Stimulated activated CD4-positive, alpha-beta T cell treated with anti-CD3 and anti-CD28 coated beads, TNF-alpha, amount 100 ng/mL, for 48 hours (primary cell): ENCODE measurements at regions not wholly inside any gene's neighbourhood (a gene's known extent, or its start where the extent isn't known, plus 50 kb on each side); places are given as distances from the start of the nearest gene placed in this dataset.

Experiments
- DNase-seq, 3 donors: peaks; one replicate each; pipeline ENCODE4 v3.0.0-alpha.2; 2020; ENCODE audit warnings: low read depth in 3 of 3

DNA sequence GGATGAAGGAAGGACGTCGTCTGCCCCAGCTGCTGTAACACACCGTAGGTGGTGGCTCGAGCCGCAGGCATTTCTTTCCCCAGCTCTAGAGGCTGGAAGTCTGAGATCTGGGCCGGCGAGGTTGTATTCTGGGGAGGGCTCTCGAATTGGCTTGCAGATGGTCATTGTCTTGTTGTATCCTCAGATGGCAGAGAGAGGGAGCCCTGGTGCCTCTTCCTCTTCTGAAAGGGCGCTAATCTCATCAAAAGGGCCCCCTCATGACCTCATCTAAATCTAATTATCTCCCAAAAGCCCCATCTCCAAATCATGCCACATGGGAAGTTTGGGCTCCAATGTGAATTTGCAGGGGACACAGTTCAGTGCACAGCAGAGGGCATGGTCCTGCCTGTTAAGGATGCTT is 109.0 kb downstream of the SIK1 start:
- no peak for DNase-seq

DNA sequence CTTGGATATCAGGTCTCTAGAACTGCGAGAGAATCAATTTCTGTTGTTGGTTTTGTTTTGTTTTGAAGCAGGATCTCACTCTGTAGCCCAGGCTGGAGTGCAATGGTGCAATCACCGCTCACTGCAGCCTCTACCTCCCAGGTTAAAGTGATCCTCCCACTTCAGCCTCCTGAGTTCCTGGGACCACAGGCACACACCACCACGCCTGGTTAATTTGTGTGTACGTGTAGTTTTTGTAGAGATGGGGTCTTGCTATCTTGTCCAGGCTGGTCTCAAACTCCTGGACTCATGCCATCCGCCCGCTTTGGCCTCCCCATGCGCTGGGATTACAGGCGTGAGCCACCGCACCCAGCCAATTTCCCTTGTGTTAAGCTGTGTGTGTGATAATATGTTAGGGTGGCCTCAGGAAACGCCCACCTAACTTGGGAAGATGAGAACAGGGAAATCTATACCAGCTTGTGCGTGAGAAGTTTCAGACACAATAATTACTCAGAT is 109.6 kb downstream of the SIK1 start:
- DNase-seq = no peak

- DNase-seq = no peak
Measured at GRCh38 chr21:43316156-43316845, 110.6 kb downstream of the SIK1 start.

GRCh38 chr21:43315244-43316137 is 111.4 kb downstream of the SIK1 start:
- no peak for DNase-seq

DNA sequence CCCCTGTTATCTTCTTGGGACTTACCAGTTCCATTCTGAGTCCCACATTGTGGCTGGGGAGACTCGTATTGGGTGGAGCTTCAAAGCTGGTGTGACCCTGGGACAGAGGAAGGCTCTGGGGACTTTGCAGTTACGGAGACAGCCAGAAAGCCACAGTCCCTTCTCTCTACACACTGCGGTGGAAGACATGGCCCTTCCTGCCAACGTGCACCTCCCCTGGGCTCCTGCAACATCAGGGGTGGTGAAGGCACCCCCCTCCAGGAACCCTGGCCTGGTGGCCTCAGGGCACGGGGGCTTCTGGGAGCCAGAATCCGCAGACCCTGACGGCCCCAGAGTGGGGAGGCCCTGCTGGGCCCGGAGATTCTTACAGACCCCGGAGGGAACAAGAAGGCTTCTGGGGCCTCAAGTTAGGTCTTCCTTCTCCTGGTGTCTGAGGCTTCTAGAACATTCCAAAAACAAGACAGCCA is 113.0 kb downstream of the SIK1 start:
- no peak for DNase-seq

DNA sequence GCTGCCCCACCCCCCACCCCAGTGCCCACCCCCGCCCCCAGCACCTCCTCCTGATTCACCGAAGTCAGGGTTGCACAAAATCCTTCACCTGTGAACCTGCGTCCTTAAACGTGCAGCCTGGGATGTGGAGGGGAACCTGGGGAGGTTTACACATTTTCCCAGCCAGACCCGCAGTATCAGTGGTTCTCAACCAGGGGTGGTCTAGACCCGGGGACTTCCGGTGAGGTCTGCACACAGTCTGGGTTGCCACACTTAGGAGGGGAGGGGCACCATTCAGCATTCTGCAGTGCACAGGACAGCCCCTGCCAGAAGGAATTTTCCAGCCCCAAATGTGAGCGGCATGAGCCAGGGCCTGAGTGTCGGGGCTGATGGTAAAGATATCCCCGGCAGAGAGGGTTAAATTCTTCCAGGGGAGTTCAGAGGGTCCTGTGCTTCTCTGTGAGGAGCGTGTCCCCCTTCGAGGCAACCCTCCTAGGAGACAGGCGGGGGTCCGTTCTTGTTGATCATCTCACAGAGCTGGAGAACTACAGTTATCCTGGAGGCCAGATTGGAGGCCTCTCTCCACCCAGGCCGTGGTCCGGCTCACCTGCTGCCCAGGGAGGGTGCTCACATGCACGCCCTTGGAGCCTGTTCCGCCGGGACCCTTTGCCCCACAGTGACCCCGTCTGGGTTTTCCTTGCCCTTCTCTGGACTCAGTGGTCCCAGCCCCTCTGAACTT is 113.6 kb downstream of the SIK1 start:
- no peak for DNase-seq

GRCh38 chr21:43312751-43313169 is 114.2 kb downstream of the SIK1 start:
- DNase-seq = no peak

DNA sequence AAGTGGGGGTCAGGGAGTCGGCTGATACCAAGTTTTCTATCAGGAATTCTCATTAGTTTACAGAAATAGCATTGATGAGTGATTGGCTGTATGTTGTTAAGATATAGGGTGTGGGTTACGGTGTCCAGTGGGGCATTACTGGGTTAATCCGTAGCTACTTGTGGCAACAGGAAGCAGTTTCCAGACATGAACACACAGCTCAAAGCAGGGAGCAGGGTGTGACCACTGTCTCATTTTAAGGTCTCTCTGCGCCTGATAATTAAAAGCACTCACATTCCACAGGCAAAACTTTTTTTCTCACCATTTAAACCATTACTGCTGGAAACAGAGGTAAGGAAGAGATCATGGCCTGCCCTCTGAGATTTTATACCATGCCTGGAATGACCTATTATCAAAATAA is 114.9 kb downstream of the SIK1 start:
- DNase-seq = no peak

GRCh38 chr21:43311301-43311817 is 115.6 kb downstream of the SIK1 start:
- no peak for DNase-seq

DNA sequence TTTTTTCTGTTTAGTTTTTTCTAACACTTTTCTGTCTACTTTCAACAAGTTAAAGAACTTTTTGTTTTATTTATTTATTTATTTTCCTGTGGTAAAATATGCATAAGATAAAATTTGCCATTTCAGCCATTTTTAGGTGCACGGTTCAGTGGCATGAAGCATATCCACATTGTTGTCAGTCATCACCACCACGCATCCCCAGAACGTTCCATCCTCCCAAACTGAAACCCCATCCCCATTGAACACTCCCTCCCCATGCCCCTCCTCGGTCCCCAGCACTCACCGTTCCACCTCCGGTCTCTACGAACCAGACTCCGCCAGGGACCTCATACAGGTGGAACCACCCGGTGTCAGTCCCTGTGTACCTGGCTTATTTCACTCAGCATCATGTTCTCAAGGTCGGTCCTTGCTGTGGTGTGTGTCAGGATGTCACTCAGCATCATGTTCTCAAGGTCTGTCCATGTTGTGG is 118.1 kb downstream of the SIK1 start:
- DNase-seq = no peak

DNA sequence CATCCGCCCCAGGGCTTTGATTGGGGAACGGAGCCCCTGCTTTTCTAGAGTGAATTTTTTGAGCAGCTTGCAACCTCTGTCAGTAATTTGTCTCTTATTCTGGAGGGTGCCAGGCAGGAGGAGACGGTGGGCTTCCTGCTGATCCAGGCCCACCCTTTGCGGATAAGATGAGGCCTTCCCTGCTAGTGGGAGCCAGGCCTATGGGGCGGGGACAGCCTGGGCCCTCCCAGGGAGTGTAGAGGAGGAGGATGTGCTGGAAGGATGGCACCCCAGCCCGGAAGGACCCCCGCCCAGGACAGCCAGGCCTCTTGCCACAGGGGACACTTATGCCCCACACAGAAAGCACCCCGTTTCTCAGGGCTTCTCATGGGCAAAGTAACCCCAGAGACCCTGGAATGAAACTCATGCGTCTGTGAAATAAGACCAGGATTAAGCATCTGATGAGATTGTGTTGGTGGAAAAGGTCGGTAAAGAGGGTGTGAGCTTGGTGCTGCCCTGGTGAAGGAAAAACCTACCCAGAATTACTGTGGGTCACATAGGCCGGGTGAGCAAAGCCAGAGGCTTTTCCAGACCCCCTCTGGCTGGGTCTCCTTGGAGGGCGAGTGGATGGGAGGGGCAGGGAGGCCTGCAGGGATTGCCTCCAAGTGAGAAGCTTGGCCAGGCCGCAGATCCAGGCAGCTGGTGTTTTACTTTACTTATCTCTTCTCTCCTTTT is 118.7 kb downstream of the SIK1 start:
- DNase-seq = no peak

- DNase-seq = no peak
Measured at GRCh38 chr21:43307677-43308070, 119.3 kb downstream of the SIK1 start.

DNA sequence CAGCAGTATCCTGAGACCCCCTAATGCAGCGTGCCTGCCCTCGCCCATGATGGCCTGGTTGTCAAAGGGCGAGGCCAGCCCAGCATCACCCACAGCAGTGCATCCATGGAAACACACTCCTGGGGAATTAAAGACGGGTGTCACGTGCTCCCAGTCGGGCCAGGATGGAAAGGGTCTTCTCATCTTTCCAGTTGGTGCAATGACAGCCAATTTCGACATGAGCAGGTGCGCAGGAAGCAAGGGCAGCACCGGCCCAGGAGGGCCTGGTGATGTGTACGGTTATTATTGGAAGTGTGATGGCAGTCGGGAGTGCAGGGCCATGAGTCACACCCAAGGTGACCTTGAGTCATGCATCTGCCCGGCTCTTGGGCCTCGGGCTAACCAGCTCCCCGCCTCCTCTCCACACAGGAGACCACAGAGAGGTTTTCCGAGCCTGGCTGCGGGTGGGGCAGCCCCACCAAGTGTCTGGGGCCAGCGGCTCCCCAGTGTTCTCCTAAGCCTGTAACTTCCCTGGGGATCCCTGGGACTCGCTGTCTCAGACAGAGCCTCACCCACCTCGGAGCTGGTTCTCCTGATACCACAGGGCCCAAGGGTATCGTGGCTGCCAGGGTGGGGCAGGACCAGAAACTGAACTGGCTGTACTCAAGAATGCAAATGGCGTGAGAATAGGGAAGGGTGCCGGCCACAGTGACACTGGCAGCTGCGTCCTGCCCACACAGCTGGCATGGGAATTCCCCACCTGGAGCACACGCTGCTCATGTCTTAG is 119.8 kb downstream of the SIK1 start:
- no peak for DNase-seq

- no peak for DNase-seq
Measured at GRCh38 chr21:43306391-43306790, 120.5 kb downstream of the SIK1 start.

- no peak for DNase-seq
Measured at GRCh38 chr21:43305811-43306311, 121.1 kb downstream of the SIK1 start.

- DNase-seq = no peak
Measured at GRCh38 chr21:43305336-43305665, 121.6 kb downstream of the SIK1 start.

- no peak for DNase-seq
Measured at GRCh38 chr21:43304621-43305335, 122.2 kb downstream of the SIK1 start.

GRCh38 chr21:43304206-43304605 is 122.7 kb downstream of the SIK1 start:
- no peak for DNase-seq

DNA sequence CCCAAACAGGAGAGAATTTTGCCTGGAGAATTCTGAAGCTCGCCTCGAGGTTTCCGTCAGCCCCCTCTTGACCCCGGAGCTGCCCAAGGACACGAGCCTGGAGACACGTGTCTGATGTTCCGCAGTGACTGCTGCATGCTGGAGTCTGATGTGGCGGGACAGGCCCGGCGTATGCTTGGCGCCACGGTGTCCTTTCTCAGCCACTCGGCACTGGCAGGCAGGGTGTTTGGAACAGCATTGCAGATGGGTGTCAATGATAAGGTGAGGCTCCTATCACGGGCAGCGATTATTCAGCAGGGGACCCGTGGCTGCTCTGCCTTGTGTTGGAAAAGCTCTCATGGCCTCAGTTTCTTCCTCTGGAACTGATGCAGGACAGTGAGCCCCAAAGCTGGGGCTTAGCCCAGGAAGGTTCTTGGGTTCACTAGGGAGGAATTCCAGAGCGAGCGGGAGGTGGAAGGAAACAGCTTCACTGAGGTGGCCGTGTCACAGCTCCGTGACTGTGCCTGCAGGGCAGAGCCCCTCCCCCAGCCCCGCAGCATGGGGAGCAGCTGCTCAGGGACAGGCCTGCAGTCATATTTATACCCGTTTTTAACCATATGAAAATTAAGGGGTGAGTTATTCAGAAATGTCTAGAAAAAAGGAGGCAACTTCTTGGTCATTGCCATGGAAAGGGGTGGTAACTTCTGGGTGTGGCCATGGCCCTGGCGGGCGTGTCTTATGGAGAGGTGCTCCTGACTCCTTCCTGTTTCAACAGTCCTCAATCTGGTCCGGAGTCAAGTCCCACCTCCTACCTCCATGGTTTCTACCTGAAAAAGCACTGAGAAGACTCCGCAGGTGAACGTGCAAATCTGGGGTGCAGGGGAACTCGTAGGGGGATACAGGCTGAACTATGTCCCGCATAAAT is 123.4 kb downstream of the SIK1 start:
- no peak for DNase-seq
